HL-60/S4 (cell line): ENCODE measurements at regions not wholly inside any gene's neighbourhood (a gene's known extent, or its start where the extent isn't known, plus 50 kb on each side); places are given as distances from the start of the nearest gene placed in this dataset.

Experiments
- in situ Hi-C: fragments of 300-500 bp; cut with MboI; formaldehyde crosslinking; loops from 2 replicates; pipeline ENCODE4 v1.14.3; 2022; ENCODE audit warnings: low sequenced_read_pairs

DNA sequence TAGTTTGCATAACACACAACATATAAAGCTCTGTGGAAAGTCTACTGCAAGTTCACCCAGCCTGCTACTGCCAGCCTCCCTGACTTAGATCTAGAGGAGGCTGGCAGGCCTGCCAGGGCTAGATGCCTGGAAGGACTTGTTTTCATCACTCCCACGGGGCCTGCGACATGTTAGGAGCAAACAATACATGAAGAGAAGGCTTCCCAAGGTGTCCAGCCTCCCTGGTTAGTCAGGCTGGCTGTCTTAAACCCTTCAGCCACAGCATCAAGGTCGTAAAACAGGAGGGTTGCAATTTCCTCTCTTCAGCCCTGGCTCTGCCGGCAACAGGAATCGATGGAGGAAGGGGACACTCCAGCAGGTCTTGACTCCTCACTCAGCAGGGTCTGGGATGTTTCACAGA, 104.5 kb downstream of the NGF start:
- in situ Hi-C loops = no loop called here

DNA sequence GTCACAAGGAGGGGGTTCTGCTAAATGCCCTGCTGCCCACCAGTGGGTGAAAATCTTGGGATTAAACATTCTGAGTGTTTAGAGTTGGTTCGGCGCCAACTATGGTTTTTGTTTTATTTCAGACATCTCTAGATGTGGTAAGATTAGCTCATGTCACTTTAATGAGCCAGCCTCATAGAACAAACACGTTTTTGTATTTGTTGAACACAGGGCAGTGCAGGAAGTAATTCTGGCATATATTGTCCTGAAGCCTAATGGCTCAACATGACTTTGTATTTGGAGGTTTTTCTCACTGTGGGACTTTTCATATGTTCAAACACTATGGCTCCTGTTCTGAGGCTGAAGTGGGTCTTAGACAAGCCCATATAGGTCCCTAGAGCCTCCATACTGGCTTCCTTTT, 107.8 kb downstream of the NGF start:
- in situ Hi-C loops = no loop called here

DNA sequence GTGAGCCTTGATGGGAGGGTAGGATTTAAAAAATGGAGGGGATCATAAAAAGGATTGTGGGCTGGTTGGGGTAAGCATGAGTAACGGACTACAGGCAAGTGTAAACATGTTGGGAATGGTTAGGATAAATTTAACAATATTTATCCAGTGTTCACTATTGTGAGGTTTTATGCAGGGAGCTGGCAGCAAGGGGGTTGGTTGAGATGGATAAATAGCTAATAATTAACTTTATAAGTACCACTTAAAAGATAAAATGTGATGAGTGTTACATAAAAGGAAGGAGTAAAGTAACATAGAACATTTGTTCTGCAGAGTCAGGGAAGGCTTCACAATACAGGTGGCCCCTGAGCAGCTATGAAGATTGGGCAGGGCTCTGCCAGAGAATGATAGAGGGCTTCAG, 109.0 kb downstream of the NGF start:
- in situ Hi-C loops = no loop called here

DNA sequence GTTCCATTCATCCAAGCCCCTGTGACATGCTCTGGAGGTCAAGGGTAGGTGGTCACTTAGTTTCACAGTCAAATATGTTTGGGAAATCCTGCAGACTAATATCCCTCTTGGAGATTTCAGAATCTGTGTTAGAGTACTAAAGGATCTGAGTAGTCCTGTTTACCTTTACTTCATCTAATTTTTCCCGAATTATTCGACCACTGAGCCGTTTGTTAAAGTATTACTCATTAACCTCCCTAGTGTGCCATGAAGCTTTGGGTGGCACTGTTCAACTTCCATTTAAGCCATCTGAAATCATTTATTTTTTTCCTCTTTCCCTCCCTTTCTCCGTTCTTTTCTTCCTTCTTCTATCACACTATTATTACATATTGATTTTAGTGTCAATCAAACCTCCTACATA, 109.9 kb downstream of the NGF start:
- in situ Hi-C loops = no loop called here

DNA sequence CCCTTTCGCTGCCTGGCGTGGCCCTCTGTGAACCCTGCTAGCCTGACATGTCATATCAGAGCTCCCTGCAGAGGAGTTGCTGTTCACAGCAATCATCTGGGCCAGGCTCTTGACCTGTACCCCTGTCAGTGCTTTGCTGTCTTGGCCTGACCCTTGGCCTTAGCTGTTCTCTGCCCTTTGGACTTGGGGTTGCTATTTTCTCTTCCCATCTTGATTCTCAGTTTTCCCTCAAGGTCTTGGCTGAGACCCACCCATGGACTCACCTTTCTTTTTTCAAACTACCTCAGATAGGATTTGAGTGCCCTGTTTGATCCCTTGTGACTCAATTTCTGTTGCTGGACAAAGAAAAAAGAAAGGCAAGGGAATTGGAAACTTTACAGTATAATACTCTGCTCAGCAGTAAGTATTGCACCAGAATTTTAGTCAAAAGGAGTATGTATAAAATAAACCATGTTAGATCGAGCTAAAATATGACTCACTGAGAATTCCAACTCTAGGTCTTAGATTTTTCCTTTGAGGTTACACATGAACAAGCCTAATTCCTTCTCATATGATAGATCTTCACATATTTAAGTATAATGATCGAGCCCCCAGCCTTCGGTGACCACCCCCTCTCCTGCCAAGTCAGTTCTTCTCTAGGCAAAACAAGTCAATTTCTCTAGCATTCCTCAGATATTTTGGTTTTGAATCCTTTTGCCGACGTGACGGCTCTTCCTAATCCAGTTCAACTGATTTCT, 110.5 kb downstream of the NGF start:
- in situ Hi-C loops = no loop called here

DNA sequence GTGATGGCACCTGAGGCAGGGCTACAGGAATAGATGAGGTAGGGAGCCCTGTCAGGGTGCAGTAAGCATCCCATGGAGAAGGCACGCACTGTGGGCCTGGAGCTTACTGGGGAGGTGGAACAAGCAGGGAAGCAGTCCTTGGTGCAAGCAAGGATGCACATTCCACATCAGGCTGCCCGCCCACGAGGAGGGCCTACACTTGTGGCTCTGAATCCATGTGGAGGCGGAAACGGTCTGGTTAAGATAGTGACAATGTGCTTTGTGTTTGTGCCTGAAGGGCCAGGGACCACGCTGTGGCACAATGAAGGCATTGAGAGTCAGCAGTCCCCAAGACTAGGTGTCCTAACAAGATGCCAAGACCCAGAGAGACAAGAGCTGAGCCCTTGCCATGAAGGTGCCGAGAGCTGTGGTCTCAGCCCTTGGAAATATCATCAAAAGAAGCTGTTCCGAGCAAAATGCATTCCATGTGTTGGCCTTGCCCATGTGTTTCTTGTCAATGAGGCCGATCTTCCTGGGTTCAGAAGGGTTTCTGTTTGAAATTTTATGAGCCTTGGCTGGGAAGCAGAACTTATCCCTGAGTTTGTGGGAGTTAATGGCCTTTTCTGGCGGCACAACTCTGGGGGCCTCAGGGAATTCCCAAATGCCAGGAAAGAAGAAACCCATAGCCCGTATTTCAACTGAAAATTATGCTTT, 111.9 kb downstream of the NGF start:
- in situ Hi-C loops = no loop called here

DNA sequence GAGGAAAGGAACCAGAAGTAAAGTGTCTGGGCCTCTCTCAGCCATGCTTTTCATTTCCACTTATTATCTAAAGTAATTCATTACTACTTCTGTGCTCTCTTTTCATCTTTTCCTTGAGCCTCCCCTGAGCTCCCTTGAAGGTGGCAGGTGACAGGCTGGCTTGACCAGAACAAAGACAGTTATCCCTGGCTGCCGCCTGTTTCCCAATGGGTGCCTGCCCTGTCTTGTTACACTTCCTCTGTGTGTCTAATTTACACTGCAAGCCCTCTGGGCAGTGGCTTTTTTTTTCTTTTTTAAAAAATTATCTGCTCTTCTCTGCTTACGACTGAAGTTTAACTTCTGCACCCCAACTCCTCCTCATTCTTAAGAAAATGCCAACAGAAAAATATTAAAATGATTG, 113.4 kb downstream of the NGF start:
- in situ Hi-C loops = no loop called here

DNA sequence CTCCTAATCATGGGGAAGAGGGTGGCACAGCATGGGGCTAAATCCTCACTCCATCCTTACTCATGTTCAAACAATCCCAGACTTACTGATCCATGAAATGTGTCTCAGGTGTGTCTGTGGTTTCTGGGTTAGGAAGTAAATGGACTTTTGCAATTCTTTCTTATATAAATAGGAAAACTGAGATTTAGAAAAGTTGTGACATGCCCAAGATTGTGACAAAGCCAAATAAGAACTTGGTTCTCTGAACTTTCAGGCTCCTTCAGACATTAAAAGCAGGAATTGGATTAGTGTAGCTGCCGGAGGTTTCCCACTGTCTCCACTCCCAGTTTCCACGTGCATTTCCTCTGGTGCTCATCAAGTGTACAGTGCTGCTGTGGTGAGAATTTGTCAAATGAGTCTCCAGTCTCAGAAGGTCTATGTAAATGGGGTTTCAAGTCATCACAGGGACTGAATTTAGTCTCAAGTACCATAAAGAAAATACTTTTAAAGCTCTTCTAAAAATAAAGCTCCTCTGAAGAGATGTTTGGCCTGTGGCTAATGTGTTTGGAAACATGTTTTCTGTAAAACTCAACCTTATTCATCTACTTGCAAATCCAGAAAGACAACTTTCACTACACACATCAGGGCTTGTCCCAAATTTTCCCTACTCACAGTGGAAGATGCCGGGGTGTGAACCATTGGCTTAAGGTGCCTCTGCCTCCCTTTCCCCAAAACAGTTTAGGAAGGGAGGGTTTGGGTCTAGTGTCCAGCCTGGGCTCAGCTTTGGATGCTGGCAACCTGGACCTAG, 115.2 kb downstream of the NGF start:
- in situ Hi-C loops = no loop called here

DNA sequence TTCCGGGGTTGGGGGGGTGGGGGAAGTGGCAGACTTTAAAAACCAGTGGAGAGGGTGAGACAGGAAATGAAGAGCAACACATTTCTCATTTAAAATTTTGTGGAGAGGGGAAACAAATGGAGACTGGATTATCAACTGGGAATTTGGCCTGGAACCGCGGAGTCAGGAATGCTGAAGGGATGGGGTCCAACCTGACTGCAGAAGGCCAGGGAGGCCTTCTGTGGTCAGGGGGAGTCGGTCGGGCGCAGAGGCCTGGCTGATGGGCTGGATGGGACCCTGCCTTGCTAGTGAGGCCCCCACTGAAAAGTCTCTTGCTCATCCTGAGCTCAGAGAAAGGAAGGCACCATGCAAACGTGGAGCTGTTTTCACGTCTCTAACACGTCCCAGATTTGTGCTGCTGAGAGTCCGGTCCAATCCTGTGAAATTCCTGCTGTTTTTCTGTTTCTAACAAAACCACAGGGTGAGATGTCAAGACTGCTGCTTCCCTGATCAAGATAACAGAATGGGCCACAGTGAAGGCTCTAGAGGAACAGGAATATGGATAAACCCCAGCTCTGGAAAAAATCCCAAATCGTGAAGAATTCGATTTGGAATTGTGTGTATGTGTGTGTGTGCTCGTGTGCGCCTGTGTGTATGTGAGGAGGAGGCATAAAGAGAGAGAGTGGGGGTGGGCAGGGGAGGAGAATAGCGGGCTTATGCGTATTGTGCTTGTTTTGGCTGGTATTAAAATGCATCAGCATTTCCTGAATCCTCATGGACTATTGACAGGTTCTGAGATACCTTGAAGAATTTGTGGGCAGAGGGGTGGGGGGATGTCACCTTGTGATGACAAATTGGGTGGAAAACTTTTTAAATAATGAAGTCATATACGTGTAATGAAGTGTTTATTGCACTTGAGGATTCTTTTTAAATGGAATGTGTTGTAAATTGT, 117.4 kb downstream of the NGF start:
- in situ Hi-C loops = no loop called here

DNA sequence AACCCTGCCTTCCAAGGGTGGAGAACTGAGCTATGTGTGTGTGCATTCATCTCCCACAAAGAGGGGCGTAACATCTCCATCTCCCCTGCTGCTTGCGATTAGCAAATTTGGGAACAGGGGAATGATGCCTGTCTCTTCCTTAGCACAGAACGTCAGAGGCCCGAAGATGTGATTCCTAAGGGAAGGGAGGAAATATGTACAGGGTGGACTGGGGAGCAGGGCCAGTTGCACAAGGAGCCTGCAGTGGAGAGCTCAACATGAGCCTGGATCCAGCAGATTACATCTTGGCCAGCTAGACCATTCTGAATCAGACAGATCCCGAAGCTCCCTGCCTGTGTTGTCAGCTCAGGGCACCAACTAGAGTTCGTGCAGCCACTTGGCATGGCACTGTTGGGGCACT, 118.1 kb downstream of the NGF start:
- in situ Hi-C loops = no loop called here

DNA sequence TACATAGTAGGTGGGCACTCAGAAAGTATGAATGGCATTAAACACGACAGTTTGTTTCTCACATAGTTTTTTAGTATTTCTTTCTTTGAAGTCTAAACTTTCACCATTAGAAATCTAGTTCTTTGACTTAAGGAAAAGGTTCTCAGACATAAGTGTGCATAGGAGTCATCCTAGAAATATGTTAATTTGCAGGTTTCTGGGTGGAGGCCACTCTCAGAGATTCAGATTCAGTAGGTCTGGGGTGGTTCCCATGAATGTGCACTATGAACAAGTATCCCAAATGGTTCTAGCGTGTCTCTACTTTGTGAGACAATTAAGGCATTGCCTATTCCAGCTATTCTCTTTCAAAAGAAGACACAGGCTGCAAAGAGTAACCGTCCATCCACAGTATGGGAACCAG, 119.3 kb downstream of the NGF start:
- in situ Hi-C loops = no loop called here

DNA sequence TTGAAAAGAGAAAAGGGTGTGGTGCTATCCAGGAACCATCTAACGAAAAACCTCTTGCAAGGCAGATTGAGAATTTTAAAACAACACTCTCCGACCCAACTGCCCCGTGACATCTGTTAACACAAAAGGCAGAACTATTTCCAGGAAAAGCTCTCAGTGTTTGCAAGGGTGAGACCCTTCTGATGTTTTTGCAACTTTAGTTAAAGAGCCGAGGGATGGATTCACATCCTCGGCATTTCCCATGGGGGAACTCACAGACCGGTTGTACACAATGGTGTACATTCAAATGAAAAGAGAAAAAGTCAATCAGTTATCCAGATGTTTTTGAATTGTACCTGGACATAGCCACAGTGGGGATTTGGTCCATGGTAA, 120.0 kb downstream of the NGF start:
- in situ Hi-C loops = no loop called here

DNA sequence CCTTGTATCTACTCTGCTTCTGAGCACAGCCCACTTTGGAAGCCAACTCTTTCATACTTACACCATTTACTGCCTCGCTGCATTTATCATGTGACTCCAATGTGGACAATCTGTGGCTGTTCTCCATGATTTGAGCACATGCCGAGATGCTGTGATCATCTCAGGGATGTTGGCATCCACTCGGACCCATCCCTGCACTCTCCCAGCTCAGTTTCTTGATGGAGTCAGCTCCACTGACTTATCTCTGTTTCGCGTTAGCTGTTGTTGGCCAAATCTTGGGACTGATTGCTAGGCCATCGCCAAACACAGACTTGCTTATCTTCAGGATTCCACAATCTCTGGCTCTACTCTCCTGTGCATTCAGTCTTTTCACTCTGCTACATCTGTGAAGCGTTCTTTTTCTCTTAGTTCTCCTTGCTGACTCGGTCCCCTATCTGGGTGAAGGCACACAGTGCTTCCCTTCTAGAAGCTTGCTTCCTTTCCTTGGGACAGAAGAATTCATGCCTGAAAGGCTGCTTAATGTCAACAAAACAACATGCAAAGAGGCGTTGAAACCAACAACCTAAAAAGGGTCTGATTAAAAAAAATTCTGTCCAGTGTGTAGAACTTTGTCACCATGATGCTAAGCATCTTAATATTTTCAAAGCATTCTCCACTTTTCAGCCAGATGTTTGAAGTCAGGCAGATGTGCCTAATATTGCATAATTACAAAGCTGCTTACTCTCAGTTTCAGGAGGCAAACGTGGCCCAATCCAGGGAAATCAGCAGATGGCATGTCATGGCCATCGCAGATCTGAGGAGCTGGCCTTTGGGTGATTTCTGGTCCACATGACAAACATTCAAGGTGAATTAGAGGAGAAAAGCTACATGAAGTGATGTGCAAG, 120.7 kb downstream of the NGF start:
- in situ Hi-C loops = no loop called here

DNA sequence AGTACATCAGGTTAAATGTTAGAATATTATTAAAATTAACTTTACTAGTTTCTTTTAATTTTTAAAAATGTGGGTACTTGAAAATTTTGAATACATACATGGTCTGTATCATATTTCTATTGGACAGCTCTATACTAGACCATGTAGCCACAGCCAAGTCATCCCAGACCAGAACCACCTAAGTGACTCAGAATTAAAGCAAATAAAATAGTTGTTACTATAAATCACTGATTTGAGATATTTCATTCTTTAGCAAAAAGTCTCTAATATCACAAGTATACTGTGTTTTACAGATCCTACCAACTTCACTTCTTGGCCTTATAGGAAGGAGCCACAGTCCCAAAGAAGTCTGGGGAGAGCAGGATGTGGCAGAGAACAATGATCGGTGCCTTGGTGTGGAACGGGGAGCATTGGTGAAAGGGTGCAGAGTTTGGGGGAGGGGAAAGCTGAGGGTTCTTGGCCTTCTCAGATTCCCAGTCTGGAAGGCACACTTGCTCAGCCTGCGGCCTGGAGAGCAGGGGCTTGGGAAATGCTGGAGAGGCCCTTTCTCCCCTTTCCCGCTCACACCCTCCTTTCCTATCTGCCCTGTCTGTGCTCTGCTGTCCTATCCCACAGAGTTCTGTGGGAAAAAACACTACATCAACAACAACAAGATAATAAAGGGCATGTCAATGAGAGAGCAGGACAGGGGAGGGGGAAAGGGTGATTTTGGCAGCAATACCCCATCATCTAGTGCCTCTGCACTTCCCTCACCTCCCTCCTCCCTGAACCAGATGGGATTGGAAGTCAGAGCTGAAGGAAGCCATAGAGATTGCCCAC, 122.1 kb downstream of the NGF start:
- in situ Hi-C loops = no loop called here

DNA sequence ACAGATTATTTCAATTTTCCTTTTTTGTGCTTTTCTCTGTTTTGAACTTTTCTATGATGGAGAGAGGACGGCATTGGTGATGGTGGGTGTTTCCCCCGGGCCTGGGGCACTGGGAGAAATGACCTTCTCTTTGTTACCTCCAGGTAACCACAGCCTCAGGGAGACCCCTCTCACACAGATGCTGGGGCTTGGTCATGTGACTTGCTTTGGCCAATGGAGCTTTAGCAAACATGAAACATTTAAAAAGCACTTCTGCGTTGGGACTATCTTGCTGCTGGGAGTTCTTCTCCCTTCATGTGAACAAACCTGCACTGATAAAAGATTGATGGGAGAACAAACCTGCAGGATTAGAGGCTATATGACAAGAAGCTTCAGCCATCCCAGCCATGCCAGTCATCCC, 122.9 kb downstream of the NGF start:
- in situ Hi-C loops = no loop called here

DNA sequence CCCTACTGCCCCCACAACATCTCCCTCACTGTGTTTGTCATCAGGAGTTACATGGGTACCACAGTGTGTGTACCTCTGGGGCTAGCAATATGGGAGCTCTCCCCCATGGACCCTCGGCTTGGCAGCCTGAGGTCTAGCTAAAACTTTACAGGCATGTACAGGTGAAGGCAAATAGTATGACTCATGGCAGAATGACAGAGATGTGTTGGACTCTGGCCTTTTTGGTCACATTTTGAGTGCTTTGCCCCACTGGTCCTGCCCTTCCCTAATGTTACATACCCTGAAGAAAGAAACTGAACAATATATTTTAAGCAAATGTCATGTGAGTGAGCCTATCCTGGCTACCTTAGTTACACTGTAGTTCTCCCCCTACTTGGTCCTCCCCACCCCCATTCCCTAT, 124.0 kb downstream of the NGF start:
- in situ Hi-C loops = no loop called here

DNA sequence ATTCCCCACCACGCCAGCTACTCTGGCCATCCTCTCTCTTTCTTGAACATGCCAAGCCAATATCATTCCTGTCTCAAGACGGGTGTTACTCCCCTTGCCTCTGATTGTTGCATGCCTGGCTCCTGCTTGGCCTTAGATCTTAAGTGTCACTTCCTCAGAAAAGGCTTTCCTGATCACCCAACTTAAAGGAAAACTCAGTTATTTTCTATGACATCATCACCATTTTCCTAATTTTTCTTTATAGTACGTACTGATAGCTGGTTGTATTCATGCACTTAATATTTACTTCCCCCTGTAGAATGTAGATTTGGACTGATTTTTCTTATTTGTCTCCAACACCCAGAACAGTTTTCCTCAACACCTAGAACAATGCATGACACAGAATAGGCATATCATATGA, 123.8 kb upstream of the TSPAN2 start:
- in situ Hi-C loops = no loop called here

DNA sequence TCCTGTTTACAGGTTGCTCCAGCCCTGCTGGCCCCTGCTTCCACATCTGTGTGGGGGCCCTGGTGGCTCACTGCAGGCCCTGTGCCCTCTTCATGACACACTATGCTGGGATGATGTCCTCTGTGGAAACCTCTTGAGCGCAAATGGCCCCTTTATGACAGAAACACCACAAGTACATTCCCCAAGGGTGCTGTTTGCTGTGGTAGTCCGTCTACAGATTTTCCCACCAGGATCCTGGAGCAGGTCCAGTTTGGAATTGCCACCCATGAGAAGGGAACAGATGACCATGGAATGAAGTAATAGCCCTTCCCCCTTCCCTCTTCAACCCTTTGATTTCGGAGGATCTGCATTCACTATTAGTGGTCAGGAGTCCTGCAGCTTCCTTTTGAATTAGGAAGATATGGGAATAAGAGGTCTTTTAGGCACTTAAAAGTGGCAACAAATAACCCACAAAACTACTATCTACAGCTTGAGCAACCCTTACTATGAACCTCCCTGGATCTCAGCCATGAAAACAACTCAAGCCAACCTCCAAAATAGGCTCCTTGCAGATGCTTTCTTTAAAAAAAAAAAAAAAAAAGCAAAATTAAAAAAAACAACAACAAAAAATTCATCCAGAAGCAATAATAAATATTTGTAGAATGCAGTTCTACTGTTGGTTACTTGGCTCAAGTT, 121.9 kb upstream of the TSPAN2 start:
- in situ Hi-C loops = no loop called here

DNA sequence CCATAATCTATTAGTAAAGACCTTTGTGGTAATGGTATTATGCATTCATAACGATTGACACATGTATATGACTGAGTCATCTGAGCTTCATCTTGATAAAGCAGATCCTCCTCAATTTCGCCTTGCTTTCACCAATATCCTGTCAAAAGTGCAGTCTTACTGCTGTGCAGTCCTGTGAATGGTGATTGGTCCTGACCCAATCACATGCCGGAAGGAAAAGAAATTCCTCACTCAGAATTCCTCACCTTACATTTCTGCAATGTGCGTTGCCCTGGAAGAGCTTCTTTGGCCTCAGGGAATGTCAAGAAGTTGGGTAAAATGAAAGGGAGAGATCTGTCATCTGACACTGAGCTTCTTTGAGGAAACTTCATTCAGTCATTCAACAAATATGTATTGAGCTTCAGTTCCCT, 121.0 kb upstream of the TSPAN2 start:
- in situ Hi-C loops = no loop called here
